ENCODE measurements at regions not wholly inside any gene's neighbourhood (a gene's known extent, or its start where the extent isn't known, plus 50 kb on each side); places are given as distances from the start of the nearest gene placed in this dataset.

GRCh38 chr1:222104694-222105392 lies 363.0 kb upstream of the DUSP10 start:
- H3K9ac ChIP-seq (ENCODE audit: low read length): no peak overlapping the region
- H3K27ac ChIP-seq (ENCODE audit: low read depth, low read length): no peak overlapping the region
- no peaks in the 10 kb centered on the region for H3K36me3 ChIP-seq (ENCODE audit: control insufficient read depth in 1 of 2, insufficient read depth in 2 of 2, low read length in 2 of 2)
- TF ChIP-seq FOSL1 (IDR thresholded peaks at IDR 0.05; ENCODE audit: low read depth) (no peak), EGR1 (IDR thresholded peaks at IDR 0.05; ENCODE audit: low read depth) (no peak), CBX3 (IDR thresholded peaks at IDR 0.05; ENCODE audit: low read depth) (no peak), POLR2AphosphoS5 (IDR thresholded peaks at IDR 0.05; ENCODE audit: low read depth, low read length) (no peak), ZFX (IDR thresholded peaks at IDR 0.05) (no peak), ELF1 (IDR thresholded peaks at IDR 0.05; ENCODE audit: borderline replicate concordance, low read depth) (no peak), SP1 (IDR thresholded peaks at IDR 0.05; ENCODE audit: low read depth) (no peak), CEBPB (IDR thresholded peaks at IDR 0.05; ENCODE audit: low read depth) (no peak), ZBTB33 (IDR thresholded peaks at IDR 0.05; ENCODE audit: extremely low read depth, insufficient replicate concordance, low read length) (no peak), ATF3 (IDR thresholded peaks at IDR 0.05) (no peak), POLR2A (IDR thresholded peaks at IDR 0.05; ENCODE audit: borderline replicate concordance, extremely low read depth, insufficient read depth, insufficient read length) (no peak), RAD21 (IDR thresholded peaks at IDR 0.05; ENCODE audit: low read depth) (no peak), JUND (IDR thresholded peaks at IDR 0.05) (no peak), MAX (IDR thresholded peaks at IDR 0.05) (no peak), ZNF274 (IDR thresholded peaks at IDR 0.05; ENCODE audit: low read depth, low read length) (no peak), SRF (IDR thresholded peaks at IDR 0.05; ENCODE audit: low read depth) (no peak), EZH2phosphoT487 (IDR thresholded peaks at IDR 0.05; ENCODE audit: borderline replicate concordance) (no peak)
- peak; percentile 46 for ATAC-seq
- no peaks in the 10 kb centered on the region for H3K9me3 ChIP-seq (ENCODE audit: control insufficient read depth in 1 of 2, insufficient read depth in 1 of 2, low read depth in 1 of 2, low read length in 2 of 2)
- no peak overlapping the region for H3K4me3 ChIP-seq (replicated peaks in 1 of 2; ENCODE audit: low read depth in 1 of 2, low read length in 2 of 2)
- no peak for DNase-seq (ENCODE audit: low read depth, low spot score)
- peak overlapping the region; percentile 49 for H3K4me2 ChIP-seq (ENCODE audit: low read length)
- intact Hi-C loops (cut with micrococcal nuclease): no loop called here
- ChIA-PET POLR2A (no interaction called here), CTCF (interaction anchor here (1.1 to 3.2 kb wide), 3 partner anchors 8 to 350 kb away, joined by 3 to 18 read pairs (median 6); no protein-coding TSS in a partner anchor), RAD21 (ENCODE audit: low non-redundant PET in 1 of 2, low total read pairs in 2 of 2, uncharacterized antibody in 2 of 2, unreplicated experiment in 2 of 2) (no interaction called here)
- H2AFZ ChIP-seq (ENCODE audit: low read depth, low read length, poor library complexity, severe bottlenecking): no peak overlapping the region
- H3K4me1 ChIP-seq (ENCODE audit: control insufficient read depth in 1 of 2, insufficient read depth in 2 of 2, low read length in 2 of 2): peaks cover 0 to 17% of the 10 kb centered on the region in 2 experiments; a peak in 3 of 4 replicates
- no TSS peak for BruUV-seq (replicated peaks)
- no peaks in the 10 kb centered on the region for H3K9me2 ChIP-seq (ENCODE audit: insufficient read depth)
- H3K27me3 ChIP-seq (ENCODE audit: insufficient read depth, low read length): no peaks in the 10 kb centered on the region
- no peaks in the 10 kb centered on the region for H4K20me1 ChIP-seq (ENCODE audit: insufficient read depth)
- no peaks in the 10 kb centered on the region for H3K79me2 ChIP-seq (ENCODE audit: insufficient read depth, low read length)

Measured in HCT116 (cell line).